G401.6 (cell line): ENCODE measurements at regions not wholly inside any gene's neighbourhood (a gene's known extent, or its start where the extent isn't known, plus 50 kb on each side); places are given as distances from the start of the nearest gene placed in this dataset.
"Not testable (repeated sequence)": the region's sequence is repeated elsewhere in the genome, so short reads cannot be mapped to it uniquely, and the experiment has no call there.

ENCODE experiments used
- FAIRE-seq: peaks from 2 replicates; lab custom pipeline; 2012; peaks lifted over from hg19 to GRCh38; lab: Jason Lieb, UNC

DNA sequence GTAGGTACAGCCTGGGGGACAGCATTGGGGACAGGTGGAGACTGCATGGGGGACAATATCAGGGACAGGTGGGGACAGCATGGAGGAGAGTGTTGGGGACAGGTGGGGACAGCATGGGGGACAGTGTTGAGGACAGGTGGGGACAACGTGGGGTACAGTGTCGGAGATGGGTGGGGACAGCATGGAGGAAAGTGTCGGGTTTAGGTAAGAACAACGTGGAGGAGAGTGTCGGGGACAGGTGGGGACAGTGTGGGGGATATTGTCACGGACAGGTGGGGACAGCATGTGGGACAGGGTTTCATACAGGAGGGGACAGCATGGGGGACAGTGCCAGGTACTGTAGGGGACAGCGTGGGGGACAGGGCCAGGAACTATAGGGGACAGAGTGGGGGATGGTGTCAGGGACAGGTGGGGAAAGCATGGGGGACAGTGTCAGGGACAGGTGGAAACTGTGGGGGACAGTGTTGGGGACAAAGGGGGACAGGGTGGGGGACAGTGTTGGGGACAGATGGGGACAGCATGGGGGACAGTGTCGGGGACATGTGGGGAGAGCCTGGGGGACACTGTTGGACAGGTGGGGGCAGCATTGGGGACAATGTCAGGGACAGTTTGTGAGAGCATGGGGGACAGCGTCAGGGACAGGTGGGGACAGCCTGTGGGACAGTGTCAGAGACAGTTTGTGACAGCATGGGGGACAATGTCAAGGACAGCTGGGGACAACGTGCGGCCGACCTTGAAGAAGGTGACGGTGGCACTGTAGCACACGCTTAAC lies 213.1 kb downstream of the TMEM121 start:
- no peak for FAIRE-seq

DNA sequence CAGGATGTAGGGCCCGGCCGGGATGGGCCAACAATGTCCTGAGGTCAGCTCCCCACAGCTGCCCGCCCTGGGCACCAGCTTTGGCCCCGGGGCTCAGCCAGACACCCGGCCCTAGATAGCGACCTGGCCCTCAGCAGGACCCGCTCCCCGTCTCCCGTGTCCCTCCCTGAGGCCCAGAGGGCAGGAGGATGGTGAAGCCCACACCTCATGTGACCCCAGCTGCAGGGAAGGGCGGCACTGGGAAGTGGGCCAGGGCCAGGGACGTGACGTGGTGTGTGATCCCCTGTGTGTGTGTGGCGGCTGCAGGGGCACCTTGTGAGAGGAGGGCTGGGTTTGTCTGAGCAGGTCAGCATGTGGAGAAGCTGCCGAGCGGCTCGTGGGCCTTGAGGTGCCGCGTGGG lies 213.9 kb downstream of the TMEM121 start:
- FAIRE-seq = not testable (repeated sequence)

DNA sequence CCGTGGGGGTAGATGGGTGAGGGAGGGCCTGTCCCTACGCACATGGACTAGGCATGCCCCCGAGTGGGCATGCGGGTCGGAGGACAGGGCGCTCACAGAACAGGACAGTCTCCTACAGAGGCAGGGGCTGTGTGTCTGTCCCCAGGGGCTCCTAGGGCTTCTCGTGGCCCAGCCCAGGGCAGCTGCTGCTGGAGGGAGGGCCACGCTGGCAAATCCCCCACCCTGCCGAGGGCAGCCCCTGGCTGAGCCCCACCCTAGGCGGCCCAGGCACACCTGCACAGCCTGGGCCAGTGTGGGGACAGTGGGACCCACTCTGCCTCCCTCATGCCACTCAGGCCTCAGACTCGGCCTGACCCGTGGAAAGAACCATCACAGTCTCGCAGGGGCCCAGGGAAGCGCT lies 214.6 kb downstream of the TMEM121 start:
- not testable (repeated sequence) for FAIRE-seq

DNA sequence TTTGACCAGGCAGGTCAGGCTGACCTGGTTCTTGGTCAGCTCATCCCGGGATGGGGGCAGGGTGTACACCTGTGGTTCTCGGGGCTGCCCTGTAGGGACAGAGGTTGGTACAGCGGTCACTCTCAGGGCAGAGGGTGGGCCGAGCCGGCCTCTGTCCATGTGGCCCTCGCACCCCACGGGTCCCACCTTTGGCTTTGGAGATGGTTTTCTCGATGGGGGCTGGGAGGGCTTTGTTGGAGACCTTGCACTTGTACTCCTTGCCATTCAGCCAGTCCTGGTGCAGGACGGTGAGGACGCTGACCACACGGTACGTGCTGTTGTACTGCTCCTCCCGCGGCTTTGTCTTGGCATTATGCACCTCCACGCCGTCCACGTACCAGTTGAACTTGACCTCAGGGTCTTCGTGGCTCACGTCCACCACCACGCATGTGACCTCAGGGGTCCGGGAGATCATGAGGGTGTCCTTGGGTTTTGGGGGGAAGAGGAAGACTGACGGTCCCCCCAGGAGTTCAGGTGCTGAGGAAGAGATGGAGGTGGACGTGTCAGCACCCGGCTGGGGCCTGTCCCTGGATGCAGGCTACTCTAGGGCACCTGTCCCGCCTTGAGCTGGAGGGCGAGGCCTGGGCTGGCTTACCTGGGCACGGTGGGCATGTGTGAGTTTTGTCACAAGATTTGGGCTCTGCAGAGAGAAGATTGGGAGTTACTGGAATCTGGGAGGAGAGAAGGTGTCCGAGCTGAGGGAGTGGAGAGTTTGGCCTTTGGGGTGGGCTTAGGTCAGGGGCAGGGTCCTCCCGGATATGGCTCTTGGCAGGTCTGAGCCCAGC lies 215.5 kb downstream of the TMEM121 start:
- FAIRE-seq = not testable (repeated sequence)

DNA sequence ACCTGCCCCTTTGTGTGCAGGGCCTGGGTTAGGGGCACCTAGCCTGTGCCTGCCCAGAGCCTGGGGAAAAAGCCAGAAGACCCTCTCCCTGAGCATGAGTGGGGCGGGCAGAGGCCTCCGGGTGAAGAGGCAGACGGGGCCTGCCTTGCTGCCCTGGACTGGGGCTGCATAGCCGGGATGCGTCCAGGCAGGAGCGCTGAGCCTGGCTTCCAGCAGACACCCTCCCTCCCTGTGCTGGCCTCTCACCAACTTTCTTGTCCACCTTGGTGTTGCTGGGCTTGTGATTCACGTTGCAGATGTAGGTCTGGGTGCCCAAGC lies 216.1 kb downstream of the TMEM121 start:
- no peak for FAIRE-seq

DNA sequence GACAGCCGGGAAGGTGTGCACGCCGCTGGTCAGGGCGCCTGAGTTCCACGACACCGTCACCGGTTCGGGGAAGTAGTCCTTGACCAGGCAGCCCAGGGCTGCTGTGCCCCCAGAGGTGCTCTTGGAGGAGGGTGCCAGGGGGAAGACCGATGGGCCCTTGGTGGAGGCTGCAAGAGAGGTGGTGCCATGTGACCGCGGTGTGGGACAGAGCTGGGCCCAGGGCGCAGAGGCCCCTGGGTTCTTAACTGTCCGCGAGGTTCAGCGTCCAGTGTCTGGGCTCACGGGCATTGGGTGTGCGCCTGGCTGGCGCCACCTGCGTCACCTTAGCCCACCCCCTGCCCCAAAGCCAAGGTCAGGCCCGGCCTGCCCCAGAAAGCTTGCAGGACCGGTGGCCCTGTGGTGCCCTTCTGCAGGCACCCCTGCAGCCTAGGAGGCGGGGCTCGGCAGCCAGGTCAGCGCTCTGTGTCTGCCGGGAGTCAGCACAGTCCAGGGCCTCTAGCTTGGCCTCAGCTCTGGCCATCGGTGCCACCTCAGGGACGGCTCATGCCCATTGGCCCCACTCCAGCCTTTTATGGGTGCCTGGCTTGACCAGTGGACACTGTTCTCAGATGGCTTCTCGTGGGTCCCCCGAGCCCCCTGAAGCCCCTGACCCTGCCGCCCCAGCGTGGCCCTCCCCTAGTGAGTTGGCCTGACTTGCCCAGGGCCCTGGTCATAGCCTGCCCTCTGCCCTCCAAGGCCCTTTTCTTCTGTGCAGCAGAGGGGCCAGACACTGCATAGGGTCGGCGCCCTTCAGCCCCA lies 216.7 kb downstream of the TMEM121 start:
- not testable (repeated sequence) for FAIRE-seq

DNA sequence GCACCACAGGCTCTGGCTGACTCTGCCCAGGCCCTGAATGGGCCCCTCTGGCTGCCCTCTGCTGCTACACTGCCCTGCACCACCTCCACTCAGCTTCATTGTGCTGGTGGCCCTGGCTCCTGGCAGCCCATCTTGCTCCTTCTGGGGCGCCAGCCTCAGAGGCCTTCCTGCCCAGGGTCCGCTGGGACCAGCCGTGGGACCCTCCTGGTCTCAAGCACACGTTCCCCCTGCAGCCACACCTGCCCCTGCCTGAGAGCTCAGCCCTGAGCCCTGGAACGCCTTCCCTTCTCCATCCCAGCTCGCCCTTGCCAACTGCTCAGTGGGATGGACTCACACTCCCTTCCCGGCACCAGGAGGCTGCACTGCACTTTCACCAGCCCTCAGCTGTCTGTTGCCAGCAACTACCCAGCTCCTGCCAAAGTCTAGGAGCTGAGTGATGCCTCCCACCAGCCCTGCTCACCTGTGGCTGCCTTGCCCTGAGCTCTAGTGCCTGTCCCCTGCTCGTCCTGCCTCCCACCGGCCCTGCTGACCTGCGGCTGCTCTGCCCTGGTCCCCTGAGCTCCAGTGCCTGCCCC lies 217.9 kb downstream of the TMEM121 start:
- FAIRE-seq = not testable (repeated sequence)

DNA sequence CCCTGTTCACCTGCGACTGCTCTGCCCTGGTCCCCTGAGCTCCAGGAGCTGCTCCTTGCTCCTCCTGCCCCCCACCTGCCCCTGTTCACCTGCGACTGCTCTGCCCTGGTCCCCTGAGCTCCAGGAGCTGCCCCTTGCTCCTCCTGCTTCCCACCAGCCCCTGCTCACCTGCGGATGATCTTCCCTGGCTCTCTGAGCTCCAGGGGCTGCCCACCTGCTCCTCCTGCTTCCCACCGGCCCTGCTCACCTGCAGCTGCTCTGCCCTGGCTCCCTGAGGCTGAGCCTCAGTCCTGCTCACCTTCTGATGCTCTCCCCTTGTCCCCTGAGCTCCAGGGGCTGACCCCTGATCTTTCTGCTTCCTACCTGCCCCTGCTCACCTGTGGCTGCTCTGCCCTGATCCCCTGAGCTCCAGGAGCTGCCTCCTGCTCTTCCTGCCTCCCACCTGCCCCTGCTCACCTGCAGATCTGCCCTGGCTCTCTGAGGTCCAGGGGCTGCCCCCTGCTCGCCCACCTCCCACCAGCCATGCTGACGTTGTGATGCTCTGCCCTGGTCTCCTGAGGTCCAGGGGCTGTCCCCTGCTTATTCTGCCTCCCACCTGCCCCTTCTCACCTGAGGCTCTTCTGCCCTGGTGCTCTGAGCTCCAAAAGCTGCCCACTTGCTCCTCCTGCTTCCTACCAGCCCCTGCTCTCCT lies 219.2 kb downstream of the TMEM121 start:
- no peak for FAIRE-seq

DNA sequence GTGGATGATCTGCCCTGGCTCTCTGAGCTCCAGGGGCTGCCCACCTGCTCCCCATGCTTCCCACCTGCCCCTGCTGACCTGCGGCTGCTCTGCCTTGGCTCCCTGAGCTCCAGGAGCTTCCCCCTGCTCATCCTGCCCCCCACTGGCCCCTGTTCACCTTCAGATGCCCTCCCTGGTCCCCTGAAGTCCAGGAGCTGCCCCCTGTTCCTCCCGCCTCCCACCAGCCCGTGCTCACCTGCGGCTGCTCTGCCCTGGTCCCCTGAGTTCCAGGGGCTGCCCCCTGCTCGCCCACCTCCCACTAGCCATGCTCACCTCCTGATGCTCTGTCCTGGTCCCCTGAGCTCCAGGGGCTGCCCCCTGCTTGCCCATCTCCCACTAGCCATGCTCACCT lies 219.7 kb downstream of the TMEM121 start:
- FAIRE-seq = no peak

DNA sequence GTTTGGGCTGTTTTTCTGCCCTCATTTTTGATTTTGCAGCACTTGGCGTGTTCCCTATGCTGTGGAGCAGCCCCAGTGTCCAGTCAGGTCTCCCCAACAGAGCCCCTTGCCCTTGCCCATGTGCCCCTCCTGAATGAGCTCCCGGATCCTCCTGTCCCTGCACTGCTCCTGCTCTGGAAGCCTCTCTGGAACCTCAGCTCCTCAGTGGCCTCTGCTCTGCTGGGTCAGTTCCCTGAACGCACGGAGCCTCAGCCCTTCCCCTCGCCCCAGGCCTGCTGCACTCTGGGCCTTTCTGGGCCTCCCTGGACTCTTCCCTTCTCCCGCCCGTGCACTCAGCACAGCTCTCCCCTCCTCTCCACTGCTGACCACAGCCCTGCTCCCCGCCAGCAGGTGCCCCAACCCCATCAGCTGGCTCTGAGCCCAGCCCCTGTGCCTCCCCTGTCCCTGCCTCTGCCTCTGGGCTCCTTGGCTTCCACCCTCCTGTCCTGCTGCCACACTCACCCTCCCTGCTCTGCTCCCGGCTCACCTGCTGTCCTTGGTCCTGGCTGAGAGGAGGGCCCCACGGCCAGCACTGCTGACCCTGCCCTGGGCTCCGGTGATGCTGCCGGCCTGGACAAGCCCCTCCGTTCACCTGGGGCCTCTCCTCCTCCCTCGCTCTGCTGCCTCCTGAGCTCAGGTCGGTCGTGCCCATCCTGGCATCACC lies 220.6 kb downstream of the TMEM121 start:
- FAIRE-seq = not testable (repeated sequence)

DNA sequence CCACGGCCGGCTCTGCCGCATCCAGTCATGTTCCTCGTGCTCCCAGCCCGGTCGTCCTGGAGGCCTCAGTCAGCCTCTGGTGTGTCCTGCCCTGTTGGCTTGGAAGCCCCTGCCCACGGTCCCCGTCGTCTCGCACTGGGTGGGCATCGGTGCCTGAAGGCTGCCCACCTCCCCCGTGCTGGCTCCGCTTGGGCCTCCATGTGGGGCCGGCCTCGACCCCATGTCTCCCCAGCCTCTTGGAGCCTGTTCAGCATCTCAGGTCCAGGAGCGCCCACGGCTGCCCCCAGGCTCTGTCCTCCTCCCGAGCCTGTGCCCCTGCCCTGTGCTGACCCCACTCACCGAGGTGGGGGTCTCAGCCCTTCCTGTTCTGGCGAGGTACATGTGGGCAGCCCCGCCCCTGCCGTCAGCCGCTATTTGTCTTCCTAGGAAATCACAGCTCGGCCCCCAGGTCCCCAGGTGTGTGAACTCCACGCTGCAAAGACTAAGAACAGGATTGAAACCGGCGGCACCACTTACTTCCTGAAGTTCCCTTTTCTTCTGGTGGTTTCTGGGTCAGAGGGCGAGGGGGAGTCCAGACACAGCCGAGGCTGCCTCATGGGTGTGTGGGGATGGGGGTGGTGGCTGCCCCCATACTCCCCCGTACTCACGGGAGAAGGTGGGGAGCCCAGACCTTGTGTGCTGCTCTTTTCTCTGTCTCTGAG lies 221.3 kb downstream of the TMEM121 start:
- FAIRE-seq = not testable (repeated sequence)

DNA sequence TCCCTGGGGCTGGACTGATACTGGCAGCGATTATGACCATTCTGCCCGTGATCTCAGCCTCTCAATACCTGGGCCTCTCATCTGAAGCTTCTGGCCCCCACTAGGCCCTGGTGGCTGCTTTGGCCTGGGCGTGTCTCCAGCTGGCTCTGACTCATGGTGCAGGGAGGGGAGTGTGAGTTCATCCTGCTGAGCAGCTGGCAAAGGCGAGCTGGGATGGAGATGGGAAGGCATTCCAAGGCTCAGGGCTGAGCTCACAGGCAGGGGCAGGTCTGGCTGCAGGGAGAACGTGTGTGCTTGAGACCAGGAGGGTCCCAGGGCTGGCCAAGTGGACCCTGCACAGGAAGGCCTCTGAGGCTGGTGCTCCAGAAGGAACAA lies 221.8 kb downstream of the TMEM121 start:
- FAIRE-seq = no peak

DNA sequence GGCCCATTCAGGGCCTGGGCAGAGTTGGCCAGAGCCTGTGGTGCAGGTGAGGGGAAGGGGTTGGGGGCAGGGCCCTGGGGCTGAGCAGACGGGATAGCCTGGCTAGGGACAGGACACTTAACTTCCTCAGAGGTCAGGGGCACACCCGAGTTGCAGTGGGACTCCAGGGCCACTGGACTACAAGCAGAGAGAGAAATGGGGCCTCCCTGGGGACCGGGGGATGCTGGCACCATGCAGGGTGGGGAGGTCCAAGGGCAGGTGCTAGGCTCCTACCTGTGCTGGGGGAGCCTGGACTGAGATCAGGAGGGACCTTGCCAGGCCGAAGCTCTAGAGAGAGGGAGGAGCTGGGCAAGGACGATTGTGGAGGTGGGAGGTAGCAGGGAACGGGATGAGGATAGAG lies 222.3 kb downstream of the TMEM121 start:
- not testable (repeated sequence) for FAIRE-seq

DNA sequence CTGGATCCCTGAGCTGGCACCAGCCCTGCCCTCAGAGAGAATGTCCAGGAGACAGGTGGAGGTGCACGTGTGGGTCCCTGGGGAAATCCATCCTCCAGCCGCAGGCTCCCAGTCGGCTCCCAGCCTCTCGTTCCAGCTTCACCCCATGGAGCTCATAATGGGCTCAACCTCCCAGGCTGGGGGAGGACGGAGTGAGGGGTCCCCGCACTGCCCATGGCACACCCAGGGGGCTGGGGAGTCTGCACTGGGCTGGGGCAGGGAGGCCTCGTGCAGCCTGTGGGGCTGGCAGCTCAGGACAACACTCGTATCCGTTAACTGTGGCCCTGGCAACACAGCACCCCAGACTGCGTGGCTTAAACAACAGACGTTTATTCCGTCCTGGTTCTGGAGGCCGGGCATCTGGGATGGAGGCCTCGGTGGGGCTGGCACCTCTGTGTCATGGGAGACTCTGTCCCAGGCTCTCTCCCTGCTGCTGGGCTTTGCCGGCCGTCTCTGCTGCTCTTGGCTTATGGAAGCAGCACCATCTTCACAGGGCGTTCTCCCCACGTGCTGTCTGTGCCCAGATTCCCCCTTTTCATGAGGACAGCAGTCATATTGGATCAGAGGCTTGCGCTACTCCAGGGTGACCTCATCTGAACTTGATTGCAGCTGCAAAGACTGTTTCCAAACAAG lies 223.6 kb downstream of the TMEM121 start:
- not testable (repeated sequence) for FAIRE-seq

DNA sequence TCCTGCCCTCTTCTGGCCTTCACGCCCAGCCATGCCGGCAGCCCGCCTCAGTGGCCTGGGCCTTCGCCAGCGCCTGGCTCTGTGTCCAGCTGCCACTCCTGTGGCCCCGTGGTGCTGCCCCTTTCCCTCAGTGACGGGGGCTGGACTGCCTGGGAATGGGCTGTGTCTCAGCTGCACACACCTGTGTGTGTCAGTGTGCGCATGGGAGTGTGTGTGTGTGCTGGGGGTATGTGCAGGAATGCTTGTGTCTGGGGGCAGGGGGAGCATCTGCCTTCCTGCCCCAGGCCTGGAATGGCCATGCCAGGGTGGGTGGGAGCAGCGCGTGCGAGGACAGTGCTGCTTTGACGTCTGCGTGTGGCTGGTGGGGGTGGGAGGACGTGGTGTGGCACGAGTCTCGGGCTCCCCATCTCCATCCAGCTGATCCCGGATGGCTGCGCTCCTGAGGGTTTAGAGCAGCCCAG lies 224.9 kb downstream of the TMEM121 start:
- FAIRE-seq = not testable (repeated sequence)

DNA sequence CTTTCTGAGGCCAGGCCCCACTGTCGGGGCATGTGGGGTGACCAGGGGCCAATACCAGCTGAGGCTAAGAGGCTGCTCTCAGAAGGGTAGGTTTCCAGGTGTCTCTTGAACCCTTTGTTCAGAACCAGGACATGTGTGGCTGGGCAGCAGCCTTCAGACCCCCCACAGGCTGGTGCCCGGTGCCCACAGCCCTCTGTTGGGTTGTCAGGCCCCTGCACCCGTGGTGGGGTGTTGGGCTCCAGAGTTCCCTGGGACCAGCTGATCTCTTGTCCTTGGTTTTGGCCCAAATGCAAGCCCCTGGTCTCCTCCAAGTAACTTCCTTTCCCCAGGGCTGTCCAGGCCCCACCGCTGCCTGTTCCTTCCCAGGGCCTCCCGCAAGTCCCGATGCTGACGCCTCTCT lies 226.0 kb downstream of the TMEM121 start:
- FAIRE-seq = not testable (repeated sequence)

DNA sequence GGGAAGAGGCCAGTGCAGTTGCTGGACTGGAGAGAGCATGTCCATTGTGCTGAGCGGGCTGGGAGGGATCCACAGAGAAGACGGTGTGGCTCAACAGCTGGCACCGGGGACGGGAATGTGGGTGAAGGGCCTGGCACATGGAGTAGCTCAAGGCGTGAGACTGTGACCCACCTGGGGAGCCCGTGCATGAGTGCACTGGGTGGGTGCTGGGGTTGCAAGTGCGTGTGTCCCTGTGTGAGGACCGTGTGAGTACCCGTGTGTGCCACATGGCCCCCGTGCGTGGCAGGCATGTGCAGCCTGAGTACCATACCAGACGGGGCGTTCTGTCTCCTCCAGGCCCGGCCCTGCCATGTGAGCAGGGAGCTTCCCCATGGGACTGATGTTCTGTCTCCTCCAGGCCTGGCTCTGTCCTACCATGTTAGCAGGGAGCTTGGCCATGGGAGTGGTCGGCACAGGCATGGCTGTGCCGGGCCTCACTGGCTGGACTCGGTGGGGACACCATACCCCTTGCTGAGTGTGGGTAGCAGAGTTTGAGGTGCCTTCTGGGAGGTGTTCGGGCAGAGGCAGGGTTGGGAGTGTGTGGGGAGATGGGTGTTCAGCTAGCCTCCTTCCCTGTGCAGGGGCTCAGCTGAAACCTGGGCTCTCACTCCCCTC lies 234.4 kb downstream of the TMEM121 start:
- no peak for FAIRE-seq

DNA sequence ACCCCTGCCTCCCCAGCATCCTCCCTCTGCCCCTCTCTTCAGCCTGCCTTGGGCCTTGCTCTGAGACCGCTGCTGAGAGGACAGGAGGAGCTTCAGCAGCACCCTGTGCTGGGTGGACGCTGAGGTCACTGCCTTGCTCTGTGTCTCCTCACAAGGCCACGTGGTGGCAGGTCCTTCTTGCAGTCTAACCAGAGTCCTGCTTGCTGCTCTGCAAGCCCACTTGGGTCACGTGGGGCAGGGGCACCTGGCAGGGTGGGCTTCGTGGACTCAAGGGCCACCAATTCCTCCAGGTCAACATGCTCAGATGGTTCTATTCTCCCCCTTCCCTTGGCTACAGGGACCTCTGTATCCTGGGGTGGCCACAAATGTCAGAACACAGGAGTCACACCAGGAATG lies 235.0 kb downstream of the TMEM121 start:
- FAIRE-seq = not testable (repeated sequence)

DNA sequence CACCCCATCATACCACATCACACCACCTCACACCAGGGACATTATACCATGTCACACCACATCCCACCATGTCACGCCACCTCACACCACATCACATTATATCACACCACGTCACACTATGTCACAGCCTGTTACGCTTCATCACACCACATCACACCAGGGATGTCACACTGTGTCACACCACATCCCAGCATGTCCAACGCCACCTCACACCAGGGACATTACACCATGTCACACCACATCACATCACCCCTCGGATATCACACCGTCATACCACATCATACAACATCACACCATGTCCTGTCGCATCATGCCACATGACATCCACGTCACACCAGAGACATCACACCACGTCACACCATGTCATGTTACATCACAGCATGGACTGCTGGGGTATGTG lies 235.5 kb downstream of the TMEM121 start:
- no peak for FAIRE-seq
